WI38 (cell line): ENCODE measurements at regions not wholly inside any gene's neighbourhood (a gene's known extent, or its start where the extent isn't known, plus 50 kb on each side); places are given as distances from the start of the nearest gene placed in this dataset.

Experiments used
- H3K4me3 ChIP-seq: 2 replicates; pipeline ENCODE4 v1.5.1; 2011; ENCODE audit warnings: low read depth, mild to moderate bottlenecking, control low read depth, low read length
- TF ChIP-seq, protein P1 (sequence below): IDR thresholded peaks from 2 replicates; pipeline ENCODE4 v1.5.1; 2012; ENCODE audit warnings: low read depth, mild to moderate bottlenecking, control low read depth, low read length

DNA sequence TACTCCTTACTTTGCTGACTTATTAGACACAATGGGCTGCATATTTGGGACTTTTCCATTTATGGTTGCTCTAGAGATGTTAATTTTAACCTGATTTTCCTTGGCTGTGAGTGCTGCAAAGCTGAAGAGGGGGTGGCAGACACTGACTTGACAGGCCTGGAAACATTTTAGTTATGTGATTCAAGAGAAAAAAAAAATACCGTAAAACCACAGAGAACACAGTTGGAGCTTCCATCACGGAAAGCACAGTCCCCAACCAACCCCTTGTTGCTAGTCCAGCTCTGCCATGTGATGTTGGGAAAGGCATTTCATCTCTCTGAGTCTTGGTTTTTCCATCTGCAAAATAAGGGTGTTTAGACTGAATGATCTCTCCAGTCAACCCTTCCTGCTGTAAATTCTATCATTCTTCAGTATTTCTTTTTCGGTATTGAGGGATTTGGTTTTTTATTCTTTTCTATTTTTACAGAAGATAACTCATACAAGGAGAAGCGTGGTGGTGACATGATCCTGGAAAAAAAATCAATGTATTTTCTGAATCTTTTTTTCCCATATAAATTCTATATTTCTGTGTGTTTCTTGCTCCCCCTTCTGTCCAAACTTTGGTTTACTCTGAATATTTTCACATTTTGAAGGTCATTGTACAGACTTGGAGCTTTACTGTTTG is 246.1 kb downstream of the REEP3 start:
- no peak overlapping the region for H3K4me3 ChIP-seq
- TF ChIP-seq, protein P1, sequence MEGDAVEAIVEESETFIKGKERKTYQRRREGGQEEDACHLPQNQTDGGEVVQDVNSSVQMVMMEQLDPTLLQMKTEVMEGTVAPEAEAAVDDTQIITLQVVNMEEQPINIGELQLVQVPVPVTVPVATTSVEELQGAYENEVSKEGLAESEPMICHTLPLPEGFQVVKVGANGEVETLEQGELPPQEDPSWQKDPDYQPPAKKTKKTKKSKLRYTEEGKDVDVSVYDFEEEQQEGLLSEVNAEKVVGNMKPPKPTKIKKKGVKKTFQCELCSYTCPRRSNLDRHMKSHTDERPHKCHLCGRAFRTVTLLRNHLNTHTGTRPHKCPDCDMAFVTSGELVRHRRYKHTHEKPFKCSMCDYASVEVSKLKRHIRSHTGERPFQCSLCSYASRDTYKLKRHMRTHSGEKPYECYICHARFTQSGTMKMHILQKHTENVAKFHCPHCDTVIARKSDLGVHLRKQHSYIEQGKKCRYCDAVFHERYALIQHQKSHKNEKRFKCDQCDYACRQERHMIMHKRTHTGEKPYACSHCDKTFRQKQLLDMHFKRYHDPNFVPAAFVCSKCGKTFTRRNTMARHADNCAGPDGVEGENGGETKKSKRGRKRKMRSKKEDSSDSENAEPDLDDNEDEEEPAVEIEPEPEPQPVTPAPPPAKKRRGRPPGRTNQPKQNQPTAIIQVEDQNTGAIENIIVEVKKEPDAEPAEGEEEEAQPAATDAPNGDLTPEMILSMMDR = no peak

DNA sequence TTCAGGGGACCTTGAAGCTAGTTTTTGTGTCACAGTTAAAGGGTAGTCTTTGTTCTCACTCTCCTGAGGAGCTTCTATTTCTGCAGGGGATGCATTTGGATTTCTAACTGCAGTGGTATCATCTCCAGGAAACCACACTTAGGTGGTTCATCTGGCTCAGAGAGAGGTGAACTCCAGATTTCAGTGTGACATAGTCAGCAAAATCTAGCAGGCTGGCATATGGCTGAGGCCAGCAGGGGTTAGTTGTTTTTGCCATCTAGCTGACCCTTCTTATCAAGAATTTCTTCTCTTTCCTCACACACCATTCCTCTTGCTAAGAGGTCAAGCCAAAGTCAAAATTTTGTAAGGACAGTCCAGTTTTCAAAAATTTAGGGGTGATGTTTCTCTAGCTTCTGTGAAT is 248.2 kb downstream of the REEP3 start:
- TF ChIP-seq, protein P1 = no peak
- no peak overlapping the region for H3K4me3 ChIP-seq

DNA sequence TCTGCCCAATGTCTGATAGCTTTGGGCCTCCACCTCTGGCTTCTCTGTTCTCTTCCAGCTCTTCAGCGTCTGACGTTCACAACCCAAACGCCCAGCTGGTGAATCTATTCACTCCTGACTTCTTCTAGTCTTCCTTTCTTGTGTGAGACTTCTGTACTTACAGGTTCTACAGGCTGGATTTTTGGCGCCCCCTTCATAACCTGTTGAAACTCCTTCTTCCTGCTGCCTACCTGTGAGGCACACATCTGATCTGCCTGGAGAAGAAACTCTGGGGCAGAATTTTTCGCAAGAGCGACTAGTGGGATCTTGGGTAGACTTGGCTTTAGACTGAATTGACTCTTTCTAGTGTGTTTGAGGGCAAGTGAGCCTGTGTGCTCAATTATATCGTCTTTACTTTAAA is 249.3 kb downstream of the REEP3 start:
- TF ChIP-seq, protein P1 = no peak

DNA sequence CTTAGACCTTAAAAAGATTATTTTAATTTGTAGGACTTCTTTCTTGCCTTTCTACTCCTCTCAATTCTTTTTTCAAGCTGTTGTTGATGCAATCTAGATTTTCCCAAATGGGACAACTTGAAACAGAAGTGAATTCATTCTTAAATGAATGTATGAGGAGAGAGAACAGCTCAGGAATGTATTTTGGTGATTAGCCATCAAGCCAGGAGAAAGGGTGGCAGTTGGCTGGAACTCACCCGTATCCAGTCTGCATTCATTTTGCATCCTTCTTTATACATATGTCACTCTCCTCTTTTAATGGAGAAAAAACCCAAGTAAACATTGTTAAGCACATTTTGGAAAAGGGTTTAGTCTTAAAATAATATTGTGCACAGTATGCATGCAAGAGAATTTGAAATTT is 251.3 kb downstream of the REEP3 start:
- TF ChIP-seq, protein P1 = no peak
- H3K4me3 ChIP-seq = no peak overlapping the region

More for the DNA sequence above, 249.3 kb downstream of the REEP3 start:
- H3K4me3 ChIP-seq = no peak overlapping the region

DNA sequence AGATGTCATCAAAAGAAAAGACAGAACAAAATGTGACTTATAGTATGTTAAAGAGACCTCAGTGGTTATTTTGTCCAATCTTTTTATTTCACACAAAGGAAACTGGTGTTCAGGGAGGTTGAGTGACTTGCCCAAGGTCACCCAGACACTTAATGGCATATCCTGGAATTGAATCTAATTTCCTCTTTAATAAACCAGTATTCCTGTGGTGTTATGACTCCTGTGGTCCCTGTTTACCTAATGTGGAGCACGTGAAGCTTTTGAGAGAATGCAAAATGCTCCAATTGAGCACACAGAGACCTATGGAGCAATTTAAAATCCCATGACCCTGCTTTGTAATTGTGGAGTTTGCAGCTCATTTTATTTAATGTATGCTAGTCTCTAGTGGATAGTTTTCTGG is 251.9 kb downstream of the REEP3 start:
- TF ChIP-seq, protein P1 = no peak
- no peak overlapping the region for H3K4me3 ChIP-seq

DNA sequence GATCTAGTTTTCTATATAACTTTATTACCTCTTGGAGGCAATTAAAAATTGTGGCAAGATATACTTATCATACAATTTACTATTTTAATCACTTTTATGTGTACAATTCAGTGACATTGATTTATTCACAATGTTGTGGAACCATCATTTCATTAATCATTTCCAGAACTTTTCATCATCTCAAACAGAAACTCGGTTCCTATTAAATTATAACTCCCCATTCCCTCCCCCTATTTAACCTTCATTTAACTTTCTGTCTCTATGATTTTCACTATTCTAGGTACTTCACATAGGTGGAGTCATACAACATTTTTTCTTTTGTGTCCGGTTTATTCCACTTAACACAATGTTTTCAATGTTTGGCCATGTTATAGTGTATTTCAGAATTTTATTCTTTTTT is 252.8 kb downstream of the REEP3 start:
- TF ChIP-seq, protein P1 = no peak
- no peak overlapping the region for H3K4me3 ChIP-seq

DNA sequence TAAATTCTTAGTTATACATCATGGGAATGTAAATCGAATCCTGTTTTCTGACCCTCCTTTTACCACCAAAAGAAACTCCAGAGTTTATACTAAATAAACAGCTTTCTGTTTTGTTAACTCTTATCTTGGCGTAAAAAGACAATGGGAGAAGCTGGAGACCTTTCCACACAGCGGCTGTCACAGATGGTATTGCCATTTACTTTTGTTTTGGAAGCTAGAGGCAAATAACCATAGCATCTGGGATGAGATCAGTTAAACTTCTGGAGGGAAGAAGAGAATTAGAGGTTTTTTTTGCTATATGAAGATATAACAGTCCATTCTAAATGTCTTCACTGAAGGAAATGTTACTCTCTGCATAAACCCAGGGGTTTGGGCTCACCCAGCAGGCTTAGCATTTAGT is 258.9 kb downstream of the REEP3 start:
- H3K4me3 ChIP-seq = no peak overlapping the region
- TF ChIP-seq, protein P1 = no peak
